WERI-Rb-1 (cell line): ENCODE measurements at regions not wholly inside any gene's neighbourhood (a gene's known extent, or its start where the extent isn't known, plus 50 kb on each side); places are given as distances from the start of the nearest gene placed in this dataset.

ENCODE experiments used
- DNase-seq: peaks from one replicate; pipeline ENCODE4 v3.0.0-alpha.2; 2020
- H3K27ac ChIP-seq: fragments of 250-450 bp; sonication (Bioruptor Pico); 2 replicates; pipeline ENCODE4 v1.5.1; 2020; ENCODE audit warnings: mild to moderate bottlenecking, moderate library complexity
- H3K27me3 ChIP-seq: fragments of 250-450 bp; sonication (Bioruptor Pico); 2 replicates; pipeline ENCODE4 v1.5.1; 2021; ENCODE audit warnings: mild to moderate bottlenecking, low read depth, moderate library complexity; ENCODE audit not compliant: insufficient read depth, severe bottlenecking
- H3K36me3 ChIP-seq: fragments of 250-450 bp; sonication (Bioruptor Pico); 2 replicates; pipeline ENCODE4 v1.5.1; 2020; ENCODE audit warnings: mild to moderate bottlenecking, moderate library complexity
- H3K4me3 ChIP-seq: 2 replicates; pipeline ENCODE4 v1.5.1; 2011; ENCODE audit warnings: low read depth, mild to moderate bottlenecking, control low read depth, low read length
- H3K9me3 ChIP-seq: fragments of 250-450 bp; sonication (Bioruptor Pico); 2 replicates; pipeline ENCODE4 v1.5.1; 2021; ENCODE audit warnings: mild to moderate bottlenecking, moderate library complexity; ENCODE audit not compliant: severe bottlenecking
- CTCF ChIP-seq: IDR thresholded peaks from 2 replicates; pipeline ENCODE4 v1.5.1; 2011; ENCODE audit warnings: low read depth, mild to moderate bottlenecking, control low read depth, inconsistent platforms, low read length

GRCh38 chr14:53796734-53797133 is 159.9 kb downstream of the BMP4 start:
- no peak overlapping the region for H3K27ac ChIP-seq
- no peak for DNase-seq
- H3K4me3 ChIP-seq, result no peak overlapping the region
- no peaks in the 10 kb centered on the region for H3K9me3 ChIP-seq
- no peaks in the 10 kb centered on the region for H3K36me3 ChIP-seq
- peaks cover 31% of the 10 kb centered on the region for H3K27me3 ChIP-seq
- TF ChIP-seq CTCF, result no peak

- Histone ChIP-seq H3K4me3 (no peak overlapping the region), H3K9me3 (no peaks in the 10 kb centered on the region), H3K27me3 (peaks cover 27% of the 10 kb centered on the region), H3K27ac (no peak overlapping the region), H3K36me3 (no peaks in the 10 kb centered on the region)
- DNase-seq, result no peak
- no peak for TF ChIP-seq CTCF
Measured at GRCh38 chr14:53793790-53794505, 162.7 kb downstream of the BMP4 start.

- no peak overlapping the region for H3K27ac ChIP-seq
- peaks cover 26% of the 10 kb centered on the region for H3K27me3 ChIP-seq
- H3K4me3 ChIP-seq, result no peak overlapping the region
- DNase-seq, result no peak
- no peaks in the 10 kb centered on the region for H3K36me3 ChIP-seq
- no peaks in the 10 kb centered on the region for H3K9me3 ChIP-seq
- TF ChIP-seq CTCF, result no peak
Measured at GRCh38 chr14:53792909-53793308, 163.7 kb downstream of the BMP4 start.

GRCh38 chr14:53790731-53791500 is 165.7 kb downstream of the BMP4 start:
- H3K27ac ChIP-seq, result no peak overlapping the region
- H3K27me3 ChIP-seq, result peaks cover 32% of the 10 kb centered on the region
- no peak for TF ChIP-seq CTCF

GRCh38 chr14:53788566-53788965 is 168.1 kb downstream of the BMP4 start:
- DNase-seq, result no peak
- no peak for TF ChIP-seq CTCF
- Histone ChIP-seq H3K27me3 (peaks cover 31% of the 10 kb centered on the region), H3K4me3 (no peak overlapping the region), H3K9me3 (no peaks in the 10 kb centered on the region), H3K36me3 (no peaks in the 10 kb centered on the region), H3K27ac (no peak overlapping the region)

More at GRCh38 chr14:53790731-53791500, 165.7 kb downstream of the BMP4 start:
- Histone ChIP-seq H3K36me3 (no peaks in the 10 kb centered on the region), H3K4me3 (no peak overlapping the region), H3K9me3 (no peaks in the 10 kb centered on the region)
- DNase-seq, result no peak
